GM12878 (cell line): ENCODE measurements at regions not wholly inside any gene's neighbourhood (a gene's known extent, or its start where the extent isn't known, plus 50 kb on each side); places are given as distances from the start of the nearest gene placed in this dataset.

Source experiments
- ATAC-seq: fragments of 200-7000 bp; cut with Tn5 transposase; 3 replicates; pipeline ENCODE4 v1.9.1; 2020; ENCODE audit warnings: mild to moderate bottlenecking, moderate library complexity
- BruUV-seq: library from RNA; stranded (reverse); fragments of 400-500 nt; replicated peaks from 2 replicates; lab custom pipeline; 2021; lab: Mats Ljungman, UMichigan
- CTCF ChIA-PET: fragments of 300-600 bp; sonication (Branson Sonifier 250); formaldehyde crosslinking; extraction: SDS; loops from one replicate; lab custom pipeline; 2021; ENCODE audit warnings: inconsistent platforms; lab: Yijun Ruan, JAX
- POLR2A ChIA-PET: fragments of 350-600 bp; formaldehyde crosslinking; extraction: SDS; loops from one replicate; lab custom pipeline; 2021; ENCODE audit warnings: inconsistent platforms; lab: Charles Lee
- RAD21 ChIA-PET: fragments of 300-600 bp; sonication (Branson Sonifier 250); formaldehyde crosslinking; loops from one replicate; lab custom pipeline; 2023; ENCODE audit warnings: antibody characterized with exemption; ENCODE audit not compliant: unreplicated experiment; lab: Charles Lee
- SMC1A ChIA-PET: fragments of 300-600 bp; sonication (Branson Sonifier 250); formaldehyde crosslinking; loops from one replicate; lab custom pipeline; 2023; ENCODE audit not compliant: unreplicated experiment, uncharacterized antibody; lab: Charles Lee
- DNase-seq: peaks from one replicate; pipeline ENCODE4 v3.0.0-alpha.2; 2011; ENCODE audit warnings: low read depth, low spot score
- FAIRE-seq: peaks from 3 replicates; lab custom pipeline; 2011; peaks lifted over from hg19 to GRCh38; lab: Jason Lieb, UNC
- H2AFZ ChIP-seq: 2 replicates; pipeline ENCODE4 v1.6.0; 2011; ENCODE audit warnings: low read depth, low read length, control low read depth; ENCODE audit not compliant: control insufficient read depth
- H3K27ac ChIP-seq: 2 replicates; pipeline ENCODE4 v1.5.1; 2011; ENCODE audit warnings: control low read depth; ENCODE audit not compliant: control insufficient read depth, insufficient read depth
- H3K27me3 ChIP-seq, 2 experiments: replicated peaks in 1 of 2; 2 replicates each; pipeline versions ENCODE4 v1.6.0 to v1.6.1; 2011; ENCODE audit warnings: low read length in 1 of 2; ENCODE audit not compliant: control insufficient read depth in 2 of 2, insufficient read depth in 2 of 2
- H3K36me3 ChIP-seq, 2 experiments: 2 replicates each; pipeline ENCODE4 v1.5.1; 2011; ENCODE audit warnings: low read length in 1 of 2; ENCODE audit not compliant: control insufficient read depth in 2 of 2, insufficient read depth in 2 of 2
- H3K4me1 ChIP-seq: 2 replicates; pipeline ENCODE4 v1.6.1; 2011; ENCODE audit warnings: mild to moderate bottlenecking, low read length, moderate library complexity, mixed read lengths; ENCODE audit not compliant: control insufficient read depth, insufficient read depth
- H3K4me2 ChIP-seq: 2 replicates; pipeline ENCODE4 v1.6.0; 2011; ENCODE audit warnings: control low read depth; ENCODE audit not compliant: control insufficient read depth, insufficient read depth
- H3K4me3 ChIP-seq: fragments of 200-600 bp; sonication (generic); 2 replicates; pipeline ENCODE4 v1.5.1; 2016
- H3K79me2 ChIP-seq: 2 replicates; pipeline ENCODE4 v1.6.0; 2011; ENCODE audit warnings: low read length; ENCODE audit not compliant: control insufficient read depth, insufficient read depth
- H3K9ac ChIP-seq: 2 replicates; pipeline ENCODE4 v1.8.0; 2011; ENCODE audit warnings: low read length, control low read depth, mixed read lengths; ENCODE audit not compliant: control insufficient read depth, insufficient read depth
- H3K9me3 ChIP-seq: replicated peaks from 3 replicates; pipeline ENCODE4 v1.5.1; 2011; ENCODE audit warnings: mild to moderate bottlenecking, low read length; ENCODE audit not compliant: control insufficient read depth, insufficient read depth
- H4K20me1 ChIP-seq: 2 replicates; pipeline ENCODE4 v1.6.0; 2011; ENCODE audit not compliant: control insufficient read depth, insufficient read depth
- ATF7 ChIP-seq: fragments of 450-650 bp; IDR thresholded peaks from 2 replicates; pipeline ENCODE4 v1.6.1; 2016; ENCODE audit warnings: low read depth, mild to moderate bottlenecking
- BHLHE40 ChIP-seq, 2 experiments: fragments of 450-650 bp in 1 of 2; IDR thresholded peaks; 2 replicates each; pipeline ENCODE4 v1.6.1; 2011 to 2017; ENCODE audit warnings: low read depth in 2 of 2, borderline replicate concordance in 1 of 2, improper control_type of control experiment in 1 of 2, low read length in 1 of 2, mild to moderate bottlenecking in 1 of 2
- CBX3 ChIP-seq: fragments of 200-600 bp; sonication (generic); IDR thresholded peaks from 2 replicates; pipeline ENCODE4 v1.6.1; 2016; ENCODE audit warnings: low read depth, borderline replicate concordance
- GABPA ChIP-seq: IDR thresholded peaks from 2 replicates; pipeline ENCODE4 v1.6.1; 2014; ENCODE audit warnings: antibody characterized with exemption, low read depth, mild to moderate bottlenecking, inconsistent platforms
- JUND ChIP-seq: IDR thresholded peaks from 2 replicates; pipeline ENCODE4 v1.6.1; 2012; ENCODE audit warnings: low read depth, mild to moderate bottlenecking, low read length, improper control_type of control experiment, moderate library complexity
- NR2C2 ChIP-seq: IDR thresholded peaks from 2 replicates; pipeline ENCODE4 v1.6.1; 2011; ENCODE audit warnings: borderline replicate concordance, low read depth; ENCODE audit not compliant: control insufficient read depth, insufficient read length
- RUNX3 ChIP-seq: IDR thresholded peaks from 2 replicates; pipeline ENCODE4 v1.6.1; 2012; ENCODE audit warnings: low read length, inconsistent platforms
- SUZ12 ChIP-seq: fragments of 200-600 bp; sonication (generic); IDR thresholded peaks from one replicate; pipeline ENCODE4 v1.6.1; 2018; ENCODE audit warnings: antibody characterized with exemption, mild to moderate bottlenecking; ENCODE audit not compliant: unreplicated experiment
- TBL1XR1 ChIP-seq: IDR thresholded peaks from 2 replicates; pipeline ENCODE4 v1.6.1; 2012; ENCODE audit warnings: low read depth, low read length, improper control_type of control experiment
- TCF3 ChIP-seq: IDR thresholded peaks from 2 replicates; pipeline ENCODE4 v1.6.1; 2012; ENCODE audit warnings: low read depth, mild to moderate bottlenecking, low read length, borderline replicate concordance; ENCODE audit not compliant: insufficient read depth
- WGBS: methylation state at CpG from one replicate; pipeline ENCODE4 v1.1.6; 2016; ENCODE audit warnings: low lambda C conversion rate; ENCODE audit not compliant: insufficient replicate concordance, insufficient coverage; ENCODE audit errors: missing lambda C conversion rate; 5-methylcytosine and 5-hydroxymethylcytosine counted together
- in situ Hi-C: fragments of 300-500 bp; cut with MboI; formaldehyde crosslinking; loops from 9 replicates; pipeline ENCODE4 v1.14.3; 2018; ENCODE audit warnings: mixed read lengths
- intact Hi-C: fragments of 100-400 bp; cut with micrococcal nuclease; formaldehyde crosslinking; loops from one replicate; pipeline ENCODE4 v1.14.2; 2022; ENCODE audit not compliant: unreplicated experiment
- TF ChIP-seq, protein P1 (sequence below): fragments of 450-650 bp; formaldehyde crosslinking; IDR thresholded peaks from 2 replicates; pipeline ENCODE4 v1.4.0; 2020; ENCODE audit warnings: mild to moderate bottlenecking, moderate library complexity
- TF ChIP-seq, protein P2 (sequence below): IDR thresholded peaks from 2 replicates; pipeline ENCODE4 v1.6.1; 2011; ENCODE audit warnings: low read depth, low read length, improper control_type of control experiment, borderline replicate concordance
- TF ChIP-seq, protein P3 (sequence below): fragments of 450-650 bp; IDR thresholded peaks from 2 replicates; pipeline ENCODE4 v1.6.1; 2017; ENCODE audit warnings: mild to moderate bottlenecking, moderate library complexity
- TF ChIP-seq, protein P4 (sequence below): fragments of 450-650 bp; IDR thresholded peaks from 2 replicates; pipeline ENCODE4 v1.6.1; 2017; ENCODE audit warnings: borderline replicate concordance

DNA sequence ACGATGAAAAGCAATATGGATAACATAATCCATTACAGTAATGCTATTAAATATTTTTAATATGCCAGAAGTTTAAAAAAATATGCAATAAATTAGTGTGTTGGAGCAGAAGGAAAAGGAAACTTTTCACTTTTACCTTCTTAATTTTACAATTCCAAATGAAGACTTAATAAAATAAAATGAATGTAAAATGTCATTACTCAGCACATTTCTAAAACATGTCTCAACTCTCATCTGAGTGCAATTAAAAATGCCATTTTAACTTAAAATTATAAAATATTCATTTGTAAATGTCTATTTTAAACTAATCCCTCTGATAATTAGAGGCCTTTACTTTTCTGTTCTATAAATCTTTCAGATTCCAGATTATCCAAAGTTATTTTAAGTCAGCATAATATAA, 733.4 kb downstream of the DNAH5 start:
- Histone ChIP-seq H3K27ac (no peak overlapping the region), H4K20me1 (no peaks in the 10 kb centered on the region), H3K36me3 (no peaks in the 10 kb centered on the region), H3K79me2 (no peaks in the 10 kb centered on the region), H3K9me3 (no peaks in the 10 kb centered on the region), H3K9ac (no peak overlapping the region), H3K4me2 (no peak overlapping the region), H3K27me3 (no peaks in the 10 kb centered on the region), H3K4me1 (no peaks in the 10 kb centered on the region), H3K4me3 (no peak overlapping the region), H2AFZ (no peak overlapping the region)
- ChIA-PET SMC1A (no interaction called here), POLR2A (no interaction called here), CTCF (no interaction called here), RAD21 (no interaction called here)
- no TSS peak for BruUV-seq
- FAIRE-seq = no peak
- no peak for DNase-seq
- TF ChIP-seq TCF3 = no peak
- TF ChIP-seq SUZ12 = no peak
- TF ChIP-seq, protein P1, sequence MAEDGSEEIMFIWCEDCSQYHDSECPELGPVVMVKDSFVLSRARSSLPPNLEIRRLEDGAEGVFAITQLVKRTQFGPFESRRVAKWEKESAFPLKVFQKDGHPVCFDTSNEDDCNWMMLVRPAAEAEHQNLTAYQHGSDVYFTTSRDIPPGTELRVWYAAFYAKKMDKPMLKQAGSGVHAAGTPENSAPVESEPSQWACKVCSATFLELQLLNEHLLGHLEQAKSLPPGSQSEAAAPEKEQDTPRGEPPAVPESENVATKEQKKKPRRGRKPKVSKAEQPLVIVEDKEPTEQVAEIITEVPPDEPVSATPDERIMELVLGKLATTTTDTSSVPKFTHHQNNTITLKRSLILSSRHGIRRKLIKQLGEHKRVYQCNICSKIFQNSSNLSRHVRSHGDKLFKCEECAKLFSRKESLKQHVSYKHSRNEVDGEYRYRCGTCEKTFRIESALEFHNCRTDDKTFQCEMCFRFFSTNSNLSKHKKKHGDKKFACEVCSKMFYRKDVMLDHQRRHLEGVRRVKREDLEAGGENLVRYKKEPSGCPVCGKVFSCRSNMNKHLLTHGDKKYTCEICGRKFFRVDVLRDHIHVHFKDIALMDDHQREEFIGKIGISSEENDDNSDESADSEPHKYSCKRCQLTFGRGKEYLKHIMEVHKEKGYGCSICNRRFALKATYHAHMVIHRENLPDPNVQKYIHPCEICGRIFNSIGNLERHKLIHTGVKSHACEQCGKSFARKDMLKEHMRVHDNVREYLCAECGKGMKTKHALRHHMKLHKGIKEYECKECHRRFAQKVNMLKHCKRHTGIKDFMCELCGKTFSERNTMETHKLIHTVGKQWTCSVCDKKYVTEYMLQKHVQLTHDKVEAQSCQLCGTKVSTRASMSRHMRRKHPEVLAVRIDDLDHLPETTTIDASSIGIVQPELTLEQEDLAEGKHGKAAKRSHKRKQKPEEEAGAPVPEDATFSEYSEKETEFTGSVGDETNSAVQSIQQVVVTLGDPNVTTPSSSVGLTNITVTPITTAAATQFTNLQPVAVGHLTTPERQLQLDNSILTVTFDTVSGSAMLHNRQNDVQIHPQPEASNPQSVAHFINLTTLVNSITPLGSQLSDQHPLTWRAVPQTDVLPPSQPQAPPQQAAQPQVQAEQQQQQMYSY (CRISPR knock-in tag) = no peak
- TF ChIP-seq, protein P2, sequence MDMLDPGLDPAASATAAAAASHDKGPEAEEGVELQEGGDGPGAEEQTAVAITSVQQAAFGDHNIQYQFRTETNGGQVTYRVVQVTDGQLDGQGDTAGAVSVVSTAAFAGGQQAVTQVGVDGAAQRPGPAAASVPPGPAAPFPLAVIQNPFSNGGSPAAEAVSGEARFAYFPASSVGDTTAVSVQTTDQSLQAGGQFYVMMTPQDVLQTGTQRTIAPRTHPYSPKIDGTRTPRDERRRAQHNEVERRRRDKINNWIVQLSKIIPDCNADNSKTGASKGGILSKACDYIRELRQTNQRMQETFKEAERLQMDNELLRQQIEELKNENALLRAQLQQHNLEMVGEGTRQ = no peak
- TF ChIP-seq ATF7 = no peak
- no peak for TF ChIP-seq RUNX3
- no peak for TF ChIP-seq NR2C2
- no peak for TF ChIP-seq CBX3
- TF ChIP-seq BHLHE40 (IDR thresholded peaks at IDR 0.05; ENCODE audit: borderline replicate concordance in 1 of 2, low read depth in 2 of 2, low read length in 1 of 2) = no peak
- TF ChIP-seq TBL1XR1 = no peak
- no peak for TF ChIP-seq GABPA
- TF ChIP-seq, protein P3, sequence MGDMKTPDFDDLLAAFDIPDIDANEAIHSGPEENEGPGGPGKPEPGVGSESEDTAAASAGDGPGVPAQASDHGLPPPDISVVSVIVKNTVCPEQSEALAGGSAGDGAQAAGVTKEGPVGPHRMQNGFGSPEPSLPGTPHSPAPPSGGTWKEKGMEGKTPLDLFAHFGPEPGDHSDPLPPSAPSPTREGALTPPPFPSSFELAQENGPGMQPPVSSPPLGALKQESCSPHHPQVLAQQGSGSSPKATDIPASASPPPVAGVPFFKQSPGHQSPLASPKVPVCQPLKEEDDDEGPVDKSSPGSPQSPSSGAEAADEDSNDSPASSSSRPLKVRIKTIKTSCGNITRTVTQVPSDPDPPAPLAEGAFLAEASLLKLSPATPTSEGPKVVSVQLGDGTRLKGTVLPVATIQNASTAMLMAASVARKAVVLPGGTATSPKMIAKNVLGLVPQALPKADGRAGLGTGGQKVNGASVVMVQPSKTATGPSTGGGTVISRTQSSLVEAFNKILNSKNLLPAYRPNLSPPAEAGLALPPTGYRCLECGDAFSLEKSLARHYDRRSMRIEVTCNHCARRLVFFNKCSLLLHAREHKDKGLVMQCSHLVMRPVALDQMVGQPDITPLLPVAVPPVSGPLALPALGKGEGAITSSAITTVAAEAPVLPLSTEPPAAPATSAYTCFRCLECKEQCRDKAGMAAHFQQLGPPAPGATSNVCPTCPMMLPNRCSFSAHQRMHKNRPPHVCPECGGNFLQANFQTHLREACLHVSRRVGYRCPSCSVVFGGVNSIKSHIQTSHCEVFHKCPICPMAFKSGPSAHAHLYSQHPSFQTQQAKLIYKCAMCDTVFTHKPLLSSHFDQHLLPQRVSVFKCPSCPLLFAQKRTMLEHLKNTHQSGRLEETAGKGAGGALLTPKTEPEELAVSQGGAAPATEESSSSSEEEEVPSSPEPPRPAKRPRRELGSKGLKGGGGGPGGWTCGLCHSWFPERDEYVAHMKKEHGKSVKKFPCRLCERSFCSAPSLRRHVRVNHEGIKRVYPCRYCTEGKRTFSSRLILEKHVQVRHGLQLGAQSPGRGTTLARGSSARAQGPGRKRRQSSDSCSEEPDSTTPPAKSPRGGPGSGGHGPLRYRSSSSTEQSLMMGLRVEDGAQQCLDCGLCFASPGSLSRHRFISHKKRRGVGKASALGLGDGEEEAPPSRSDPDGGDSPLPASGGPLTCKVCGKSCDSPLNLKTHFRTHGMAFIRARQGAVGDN = no peak
- no peak for TF ChIP-seq JUND
- TF ChIP-seq, protein P4, sequence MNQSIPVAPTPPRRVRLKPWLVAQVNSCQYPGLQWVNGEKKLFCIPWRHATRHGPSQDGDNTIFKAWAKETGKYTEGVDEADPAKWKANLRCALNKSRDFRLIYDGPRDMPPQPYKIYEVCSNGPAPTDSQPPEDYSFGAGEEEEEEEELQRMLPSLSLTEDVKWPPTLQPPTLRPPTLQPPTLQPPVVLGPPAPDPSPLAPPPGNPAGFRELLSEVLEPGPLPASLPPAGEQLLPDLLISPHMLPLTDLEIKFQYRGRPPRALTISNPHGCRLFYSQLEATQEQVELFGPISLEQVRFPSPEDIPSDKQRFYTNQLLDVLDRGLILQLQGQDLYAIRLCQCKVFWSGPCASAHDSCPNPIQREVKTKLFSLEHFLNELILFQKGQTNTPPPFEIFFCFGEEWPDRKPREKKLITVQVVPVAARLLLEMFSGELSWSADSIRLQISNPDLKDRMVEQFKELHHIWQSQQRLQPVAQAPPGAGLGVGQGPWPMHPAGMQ = no peak
- WGBS = 16% methylated on average over 1 of the region's 1 CpG
- intact Hi-C loops (no loop called here), in situ Hi-C loops (no loop called here)
- ATAC-seq = no peak
